GM19455 (cell line): ENCODE measurements at regions not wholly inside any gene's neighbourhood (a gene's known extent, or its start where the extent isn't known, plus 50 kb on each side); places are given as distances from the start of the nearest gene placed in this dataset.
"Not testable (repeated sequence)": the region's sequence is repeated elsewhere in the genome, so short reads cannot be mapped to it uniquely, and the experiment has no call there.

Source experiments
- ATAC-seq: cut with Tn5 transposase; IDR thresholded peaks from one replicate; pipeline ENCODE4 v1.9.1; 2021; ENCODE audit not compliant: unreplicated experiment

DNA sequence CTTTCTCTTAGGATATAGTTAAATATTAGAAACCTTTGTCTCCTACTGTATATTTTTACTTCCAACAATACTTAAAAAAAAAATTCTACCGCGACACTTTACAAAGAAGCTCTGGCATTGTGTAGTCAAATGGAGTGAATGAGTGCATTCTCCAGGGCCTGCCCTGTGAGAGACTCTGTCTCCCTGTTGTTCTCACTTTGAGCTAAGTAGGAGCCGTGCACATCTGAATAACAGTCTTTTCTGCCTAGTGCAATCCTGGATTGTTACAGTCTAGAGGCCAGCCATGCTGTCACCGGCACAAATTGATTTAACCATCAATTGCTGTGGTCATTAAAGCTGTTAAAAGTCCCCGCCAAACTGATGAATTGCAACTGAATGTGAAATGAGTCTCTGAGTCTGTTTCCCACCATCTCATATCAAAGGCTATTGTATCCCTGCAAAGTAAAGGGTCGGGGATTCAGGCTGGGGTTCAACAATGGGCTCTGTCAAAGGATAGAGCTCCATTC lies 156.0 kb downstream of the RFPL4B start:
- ATAC-seq = no peak

DNA sequence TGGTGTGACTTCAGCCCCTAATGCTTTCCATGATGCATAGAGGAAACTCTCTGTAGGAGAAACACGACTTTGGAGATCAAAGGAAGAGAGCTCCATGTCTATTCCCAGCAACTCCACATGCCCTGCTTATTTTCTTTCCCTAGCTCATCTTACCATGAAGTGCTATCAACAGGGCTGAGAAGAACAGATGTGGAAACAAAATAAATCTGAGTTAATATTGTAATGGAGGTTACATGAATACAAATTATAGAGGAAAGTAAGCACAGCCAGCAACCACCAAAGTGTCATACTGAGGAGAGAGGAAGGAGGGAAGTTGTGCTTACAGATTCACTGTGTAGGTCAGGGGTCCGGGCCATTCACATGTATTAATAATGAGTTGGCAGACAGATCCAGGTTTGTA lies 157.5 kb downstream of the RFPL4B start:
- no peak for ATAC-seq

DNA sequence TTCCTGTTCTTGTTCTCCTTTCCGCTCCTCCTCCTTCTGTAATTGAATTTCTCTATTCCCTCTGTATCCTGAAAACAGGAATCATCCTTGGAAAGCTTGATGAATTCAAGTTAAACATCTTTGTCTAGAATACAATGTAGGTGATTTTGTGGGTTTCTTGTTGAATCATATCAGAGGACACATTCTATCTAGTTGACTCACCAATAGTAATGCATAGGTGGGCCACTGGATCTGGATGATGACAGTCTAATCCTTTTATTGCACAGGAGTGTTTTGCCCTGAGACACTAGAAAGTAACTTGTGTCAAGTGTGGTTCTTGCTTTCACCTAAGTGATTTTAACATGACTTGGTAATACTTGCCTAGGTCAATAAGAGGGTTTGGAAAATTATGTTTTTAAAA lies 164.3 kb downstream of the RFPL4B start:
- no peak for ATAC-seq

DNA sequence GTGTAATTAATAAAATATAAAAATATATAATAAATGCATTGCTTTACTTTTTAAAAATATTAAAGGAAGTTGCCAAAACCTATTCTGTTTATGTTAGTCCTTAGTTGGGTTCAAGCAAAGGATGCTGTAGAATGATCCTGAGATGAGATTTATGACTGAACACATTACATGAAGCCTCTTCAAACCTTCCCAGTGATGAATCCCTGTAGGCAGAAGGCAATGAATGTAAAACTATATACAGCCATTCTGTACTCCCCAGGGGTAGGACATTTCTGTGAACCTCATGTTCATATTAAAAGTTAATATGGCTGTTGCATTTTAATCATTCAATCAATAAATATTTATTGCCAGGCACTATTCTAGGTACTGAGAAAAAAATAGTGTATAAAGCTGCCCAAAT lies 166.0 kb downstream of the RFPL4B start:
- no peak for ATAC-seq

DNA sequence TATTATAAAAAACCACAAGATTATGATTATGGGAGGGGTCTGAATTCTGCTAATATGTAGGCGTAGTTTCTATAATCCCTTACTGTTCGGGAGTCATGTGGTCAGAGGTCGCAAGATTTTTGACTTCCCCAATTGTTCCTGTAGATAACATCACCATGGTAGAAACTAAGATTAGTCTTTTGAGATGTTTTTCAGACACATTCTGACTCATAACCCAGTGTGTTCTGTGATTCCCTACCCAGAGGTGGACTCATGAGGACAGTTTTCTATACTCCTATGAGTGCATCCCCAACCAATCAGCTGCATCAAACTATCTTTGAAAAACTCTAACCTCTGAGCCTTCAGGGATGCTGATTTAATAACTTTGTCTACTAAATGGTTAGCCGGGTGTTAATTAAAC lies 175.5 kb downstream of the RFPL4B start:
- ATAC-seq = no peak

DNA sequence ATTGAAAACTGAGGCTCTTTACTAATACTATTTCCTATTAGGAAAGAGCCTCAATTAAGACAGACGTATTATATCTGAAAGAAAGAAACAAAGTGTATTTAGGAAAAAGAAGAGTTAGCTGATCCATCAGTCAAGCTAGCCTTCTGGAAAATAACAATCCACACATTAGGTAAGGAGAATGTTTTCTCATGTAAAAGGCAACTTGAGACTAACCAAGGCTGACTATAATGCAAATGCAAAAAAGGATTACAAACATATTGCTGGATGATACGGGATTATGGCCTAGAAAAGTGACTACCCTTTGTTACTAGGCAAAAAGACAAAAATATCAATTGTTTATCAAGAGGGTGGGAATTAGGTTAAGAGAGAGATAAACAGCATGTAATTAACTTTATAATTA lies 176.9 kb downstream of the RFPL4B start:
- ATAC-seq = no peak

DNA sequence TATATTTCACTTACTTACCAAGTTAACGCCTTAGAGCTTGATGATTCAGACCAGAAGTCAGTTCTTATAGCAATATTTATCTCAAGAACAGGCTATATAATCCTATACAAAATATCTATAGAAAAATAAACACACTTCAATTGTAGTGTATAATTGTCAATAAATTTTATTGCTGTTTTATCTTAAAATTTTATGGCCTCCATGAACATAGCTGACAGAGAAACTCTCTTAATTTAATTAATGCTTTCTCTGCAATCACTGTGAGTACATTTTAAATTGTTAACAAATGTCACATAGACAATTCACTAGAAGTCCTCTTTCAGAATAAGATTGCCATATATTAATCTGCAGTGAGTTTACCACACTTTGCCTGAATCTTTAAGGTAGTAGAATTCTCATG lies 178.6 kb downstream of the RFPL4B start:
- no peak for ATAC-seq

DNA sequence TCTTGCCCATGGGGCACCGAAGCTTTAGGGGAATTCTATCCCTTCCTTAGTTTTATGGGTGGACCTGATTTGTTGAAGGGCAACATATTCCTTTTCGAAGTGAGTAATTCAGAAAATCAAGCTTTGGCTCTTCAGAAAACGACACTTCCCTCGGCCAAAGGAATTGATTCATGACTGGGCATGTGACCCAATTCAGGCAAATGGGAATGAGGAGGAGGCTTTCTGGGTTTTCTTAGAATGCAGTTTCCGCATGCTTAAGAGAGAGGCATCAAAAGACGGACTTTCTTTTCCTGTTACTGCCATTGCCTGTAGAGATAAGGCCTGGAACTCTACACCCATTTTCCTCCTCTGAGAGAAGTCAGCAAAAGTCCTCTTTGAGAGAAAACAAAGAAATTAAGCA lies 179.5 kb downstream of the RFPL4B start:
- no peak for ATAC-seq

DNA sequence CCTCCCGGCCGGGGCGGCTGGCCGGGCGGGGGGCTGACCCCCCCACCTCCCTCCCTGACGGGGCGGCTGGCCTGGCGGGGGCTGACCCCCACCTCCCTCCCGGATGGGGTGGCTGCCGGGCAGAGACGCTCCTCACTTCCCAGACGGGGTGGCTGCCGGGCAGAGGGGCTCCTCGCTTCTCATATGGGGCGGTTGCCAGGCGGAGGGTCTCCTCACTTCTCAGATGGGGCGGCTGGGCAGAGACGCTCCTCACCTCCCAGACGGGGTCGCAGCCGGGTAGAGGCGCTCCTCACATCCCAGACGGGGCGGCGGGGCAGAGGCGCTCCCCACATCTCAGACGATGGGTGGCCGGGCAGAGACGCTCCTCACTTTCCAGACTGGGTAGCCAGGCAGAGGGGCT lies 181.2 kb downstream of the RFPL4B start:
- ATAC-seq = not testable (repeated sequence)

DNA sequence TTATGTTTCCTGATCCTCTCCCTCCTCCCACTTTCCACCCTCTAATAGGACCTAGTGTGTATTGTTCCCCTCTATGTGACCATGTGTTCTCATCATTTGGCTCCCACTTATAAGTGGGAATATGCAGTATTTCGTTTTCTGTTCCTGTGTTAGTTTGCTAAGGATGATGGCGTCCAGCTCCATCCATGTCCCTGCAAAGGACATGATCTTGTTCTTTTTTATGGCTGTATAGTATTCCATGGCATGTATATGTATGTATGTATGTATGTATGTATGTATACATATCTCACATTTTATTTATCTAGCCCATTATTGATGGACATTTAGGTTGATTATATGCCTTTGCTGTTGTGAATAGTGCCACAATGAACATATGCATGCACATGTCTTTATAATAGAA lies 188.7 kb downstream of the RFPL4B start:
- ATAC-seq = no peak

DNA sequence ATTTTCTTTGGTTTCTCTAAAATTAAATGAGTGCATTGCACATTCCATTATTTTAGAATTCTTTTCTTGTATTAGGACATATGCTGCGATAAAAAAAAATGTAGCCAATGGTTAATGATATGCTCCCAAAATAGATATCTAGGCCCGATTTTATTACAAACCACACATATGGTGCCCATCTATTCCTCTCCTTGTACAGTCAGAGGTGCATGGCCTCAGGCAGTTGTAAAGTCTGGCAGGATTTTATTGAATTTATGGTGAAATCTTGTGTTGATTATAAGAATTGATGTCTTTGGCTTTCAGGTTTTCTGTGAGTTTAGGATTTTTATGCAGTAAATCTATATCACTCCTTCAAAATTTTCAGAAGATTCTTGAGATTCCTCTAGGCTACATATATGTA lies 192.2 kb downstream of the RFPL4B start:
- ATAC-seq = no peak

DNA sequence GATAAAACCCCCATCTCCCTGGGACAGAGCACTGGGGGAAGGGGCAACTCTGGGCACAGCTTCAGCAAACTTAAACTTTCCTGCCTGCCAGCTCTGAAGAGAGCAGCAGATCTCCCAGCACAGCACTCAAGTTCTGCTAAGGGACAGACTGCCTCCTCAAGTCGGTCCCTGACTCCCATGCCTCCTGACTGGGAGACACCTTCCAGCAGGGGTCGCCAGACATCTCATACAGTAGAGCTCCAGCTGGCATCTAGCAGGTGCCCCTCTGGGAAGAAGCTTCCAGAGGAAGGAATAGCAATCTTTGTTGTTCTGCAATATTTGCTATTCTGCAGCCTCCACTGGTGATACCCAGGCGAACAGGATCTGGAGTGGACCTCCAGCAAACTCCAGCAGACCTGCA lies 194.7 kb downstream of the RFPL4B start:
- ATAC-seq = not testable (repeated sequence)

DNA sequence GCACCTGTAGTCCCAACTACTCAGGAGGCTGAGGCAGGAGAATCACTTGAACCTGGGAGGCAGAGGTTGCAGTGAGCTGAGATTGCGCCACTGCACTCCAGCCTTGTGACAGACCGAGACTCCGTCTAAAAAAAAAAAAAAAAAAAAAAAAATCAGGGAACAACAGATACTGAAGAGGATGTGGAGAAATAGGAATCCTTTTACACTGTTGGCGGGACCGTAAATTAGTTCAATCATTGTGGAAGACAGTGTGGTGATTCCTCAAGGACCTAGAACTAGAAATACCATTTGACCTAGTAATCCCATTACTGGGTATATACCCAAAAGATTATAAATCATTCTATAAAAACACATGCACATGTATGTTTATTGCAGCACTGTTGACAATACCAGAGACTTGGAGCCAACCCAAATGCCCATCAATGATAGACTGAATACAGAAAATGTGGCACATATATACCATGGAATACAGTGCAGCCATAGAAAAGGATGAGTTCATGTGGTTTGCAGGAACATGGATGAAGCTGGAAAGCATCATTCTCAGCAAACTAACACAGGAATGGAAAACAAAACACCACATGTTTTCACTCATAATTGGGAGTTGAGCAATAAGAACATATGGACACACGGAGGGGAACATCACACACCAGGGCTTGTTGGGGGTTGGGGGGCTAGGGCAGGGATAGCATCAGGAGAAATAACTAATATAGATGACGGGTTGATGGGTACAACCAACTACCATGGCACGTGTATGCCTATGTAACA lies 200.4 kb downstream of the RFPL4B start:
- ATAC-seq = not testable (repeated sequence)

DNA sequence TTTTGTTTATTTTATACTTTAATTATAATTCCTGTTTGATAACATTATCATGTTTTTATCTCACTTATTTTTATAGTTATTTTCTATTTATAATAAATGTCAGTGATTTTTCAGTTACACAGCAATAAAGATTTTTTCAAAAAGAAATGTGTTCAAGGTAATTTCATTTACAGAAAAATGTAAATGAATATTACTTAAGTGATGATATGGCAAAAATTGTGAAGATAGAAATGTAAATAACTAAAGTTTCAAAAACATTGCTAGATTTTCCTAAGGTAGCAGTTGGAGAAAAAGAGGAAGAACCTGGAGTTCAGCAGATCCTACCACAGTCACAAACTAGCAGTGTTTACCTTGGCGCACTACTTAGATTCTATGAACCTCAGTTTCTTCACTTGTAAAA lies 202.6 kb downstream of the RFPL4B start:
- ATAC-seq = no peak

DNA sequence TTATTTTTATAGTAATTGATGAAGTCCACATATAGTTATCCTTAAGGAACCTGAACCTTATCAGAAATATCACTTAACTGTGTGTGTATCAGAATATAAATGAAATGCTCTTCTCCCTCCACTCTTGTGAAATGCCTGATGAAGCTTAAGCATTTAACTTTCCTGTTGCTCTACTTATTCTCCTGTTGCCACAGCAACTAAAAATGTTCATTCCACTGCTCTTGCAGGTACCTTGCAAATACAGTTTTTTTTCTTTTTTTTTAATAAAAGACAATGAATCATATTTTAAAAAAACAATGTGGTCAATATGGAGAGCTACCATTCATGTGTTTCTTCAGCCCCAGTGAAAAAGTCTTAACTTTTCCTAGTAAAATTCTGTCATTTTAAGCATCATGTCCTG lies 210.3 kb downstream of the RFPL4B start:
- no peak for ATAC-seq

DNA sequence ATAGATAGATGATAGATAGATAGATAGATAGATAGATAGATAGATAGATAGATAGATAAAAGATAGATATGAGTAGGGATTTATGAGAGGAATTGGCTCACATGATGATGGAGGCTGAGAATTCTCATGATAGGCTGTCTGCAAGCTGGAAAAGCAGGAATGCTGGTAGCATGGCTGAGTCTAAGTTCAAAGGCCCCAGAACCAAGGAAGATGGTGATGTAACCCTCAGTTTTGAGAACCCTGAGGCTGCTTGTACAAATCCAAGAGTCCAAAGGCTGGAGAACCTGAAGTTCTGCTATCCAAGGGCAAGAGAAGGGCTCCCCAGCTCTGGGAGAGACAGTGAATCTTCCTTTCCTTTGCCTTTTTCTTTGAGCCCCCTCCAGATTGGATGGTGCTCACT lies 210.8 kb downstream of the RFPL4B start:
- no peak for ATAC-seq

DNA sequence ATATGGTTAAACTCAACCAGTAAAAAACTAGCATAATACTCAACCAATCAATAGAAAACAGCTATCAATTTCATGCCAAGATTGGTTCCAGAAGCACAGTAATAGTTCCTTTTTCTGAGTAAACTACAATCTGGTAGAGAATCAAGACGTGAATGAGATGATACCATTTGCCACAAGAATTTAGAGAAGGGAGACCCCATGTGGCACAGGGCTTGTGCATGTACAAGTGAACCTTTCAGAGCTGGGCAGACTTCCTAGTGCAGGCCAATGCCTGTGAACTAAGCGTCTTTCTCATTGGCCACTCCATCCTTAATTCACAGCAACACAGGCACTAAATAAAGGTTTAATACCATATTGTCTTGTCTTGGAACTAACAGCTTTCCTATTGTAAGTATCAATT lies 213.5 kb downstream of the RFPL4B start:
- no peak for ATAC-seq

DNA sequence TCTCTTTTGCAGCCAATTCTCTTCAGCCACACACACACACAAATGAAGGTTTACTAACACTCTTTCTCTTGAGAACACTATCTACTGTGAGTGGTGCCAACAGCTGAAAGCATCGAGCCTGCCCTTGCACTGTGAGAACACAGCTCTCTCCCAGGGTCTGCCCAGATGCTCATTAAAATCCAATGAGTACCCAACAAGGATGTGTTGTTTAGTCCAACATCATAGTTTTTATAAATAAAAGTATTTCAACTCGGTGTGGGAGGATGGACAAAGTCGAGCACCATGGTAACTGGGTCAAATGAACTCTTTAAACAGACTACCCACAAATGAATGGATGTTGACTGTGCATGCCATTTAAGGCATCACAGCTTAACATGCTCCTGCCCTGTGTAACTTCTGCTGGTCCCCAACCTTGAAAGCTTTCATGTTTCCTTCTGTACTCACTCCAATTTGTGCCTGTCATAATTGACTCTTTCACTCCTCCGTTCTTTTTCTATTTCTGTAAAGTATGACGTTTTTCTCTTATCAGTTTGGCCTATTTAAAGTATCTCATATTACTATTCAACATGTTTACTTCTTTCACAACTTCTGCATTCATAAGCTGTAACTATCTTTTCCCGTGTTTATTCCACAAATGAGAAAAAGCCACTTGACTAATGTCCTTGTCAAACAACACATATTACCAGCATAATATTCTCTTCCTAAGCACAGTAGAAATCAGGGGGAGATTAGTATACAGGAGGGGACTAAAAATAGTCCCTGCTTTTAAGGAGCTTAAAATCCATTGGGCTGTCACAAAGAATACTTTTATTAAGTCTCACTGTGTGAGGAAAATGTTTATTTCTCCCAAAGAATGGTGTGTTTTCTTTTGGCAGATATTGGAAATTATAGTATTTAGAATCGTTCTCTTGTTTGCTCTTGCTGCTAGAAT lies 215.4 kb downstream of the RFPL4B start:
- ATAC-seq = no peak

DNA sequence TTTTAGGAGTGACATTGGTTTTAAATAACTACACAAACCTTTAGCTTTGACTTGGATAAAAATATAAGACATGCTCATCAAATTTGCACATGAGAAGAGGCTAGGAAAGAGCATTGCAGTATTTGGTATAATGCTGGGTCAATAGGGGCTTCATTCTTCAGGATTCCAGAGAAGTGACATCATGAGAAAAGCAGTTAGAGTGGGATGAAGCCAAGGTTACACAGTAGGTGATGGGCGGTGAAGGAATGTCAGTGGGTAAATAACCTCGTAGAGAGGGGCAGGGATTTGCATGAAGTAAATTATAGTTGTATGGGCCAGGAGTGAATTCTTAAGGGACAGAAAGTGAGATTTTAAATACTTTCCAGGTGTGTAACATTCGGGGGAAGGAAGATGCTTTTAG lies 216.2 kb downstream of the RFPL4B start:
- ATAC-seq = no peak

DNA sequence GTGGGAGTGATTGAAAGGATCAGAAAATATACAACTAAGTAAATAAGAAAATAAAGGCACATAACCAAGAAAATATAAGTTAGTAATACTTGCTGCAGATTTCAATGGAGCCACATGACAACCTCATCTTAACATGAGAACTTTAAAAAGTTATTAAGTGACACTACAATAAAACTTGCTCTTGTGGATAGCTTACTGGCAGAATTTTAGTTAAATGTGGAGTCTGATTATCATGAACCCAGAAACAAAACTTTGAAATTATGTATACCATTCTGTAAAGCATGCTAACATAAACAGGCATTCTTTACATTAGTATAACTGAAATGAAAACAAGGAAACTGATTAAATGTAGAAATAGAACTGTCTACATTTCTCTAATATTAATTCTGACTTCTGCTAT lies 220.9 kb downstream of the RFPL4B start:
- ATAC-seq = no peak

DNA sequence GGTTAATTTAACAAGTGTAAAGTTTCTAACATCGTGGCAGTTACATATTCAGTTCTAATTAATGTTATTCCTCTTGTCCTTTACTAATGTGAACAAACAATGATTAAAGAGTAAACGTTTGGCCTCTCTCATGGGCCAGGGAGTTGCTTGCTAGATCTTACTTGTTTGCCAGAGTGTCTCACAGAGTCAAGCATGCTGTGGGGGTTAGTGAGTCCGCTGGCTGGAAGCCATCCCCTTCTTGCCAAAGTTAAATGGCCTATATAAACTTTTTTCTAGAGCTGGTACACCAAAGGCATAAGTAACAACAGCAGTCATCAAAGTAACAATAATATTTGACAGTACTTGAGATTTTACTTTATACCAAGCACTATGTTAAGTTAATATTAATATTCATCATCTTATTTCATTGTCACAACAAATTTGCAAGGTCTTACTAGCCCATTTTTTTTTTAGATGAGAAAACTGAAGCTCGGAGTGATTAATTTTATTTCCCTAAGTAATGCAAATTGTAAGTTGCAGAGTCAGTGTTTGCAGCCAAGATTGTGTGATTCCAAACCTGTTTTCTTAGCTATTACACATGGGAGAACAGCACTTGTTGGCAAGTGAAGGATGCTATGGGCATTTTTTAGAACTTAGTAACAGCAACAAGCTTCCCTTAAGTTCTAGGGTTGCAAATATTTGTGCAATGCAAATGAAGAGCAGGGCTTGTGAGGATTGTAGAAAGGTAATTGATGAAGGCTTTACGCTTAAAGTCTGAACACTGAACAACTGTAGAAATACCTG lies 224.5 kb downstream of the RFPL4B start:
- ATAC-seq = no peak
